Colonic mucosa (tissue), 4 donors: ENCODE measurements at regions not wholly inside any gene's neighbourhood (a gene's known extent, or its start where the extent isn't known, plus 50 kb on each side); places are given as distances from the start of the nearest gene placed in this dataset.

Experiments
- DNase-seq: peaks from one replicate; pipeline ENCODE4 v3.0.0-alpha.2; 2020
- H3K27ac ChIP-seq: fragments of 200-600 bp; one replicate; pipeline ENCODE4 v1.8.0; 2021
- H3K27me3 ChIP-seq: fragments of 200-600 bp; one replicate; pipeline ENCODE4 v1.8.0; 2021
- H3K36me3 ChIP-seq: fragments of 200-600 bp; one replicate; pipeline ENCODE4 v1.8.0; 2021
- H3K4me1 ChIP-seq: fragments of 200-600 bp; one replicate; pipeline ENCODE4 v1.8.0; 2021; ENCODE audit warnings: mild to moderate bottlenecking
- H3K4me3 ChIP-seq: fragments of 200-600 bp; one replicate; pipeline ENCODE4 v1.8.0; 2021
- H3K9ac ChIP-seq, 2 donors: one replicate each; pipeline ENCODE4 v1.7.0; 2013; ENCODE audit warnings: control low read depth in 2 of 2, low read depth in 2 of 2, low read length in 2 of 2
- H3K9me3 ChIP-seq: fragments of 200-600 bp; one replicate; pipeline ENCODE4 v1.8.0; 2021
- intact Hi-C: fragments of 100-400 bp; cut with DNase I; formaldehyde crosslinking; loops from one replicate; pipeline ENCODE4 v1.14.1; 2022
- TF ChIP-seq, protein P1 (sequence below): fragments of 200-600 bp; IDR thresholded peaks from one replicate; pipeline ENCODE4 v1.8.0; 2022; ENCODE audit warnings: antibody characterized with exemption, mild to moderate bottlenecking
- donor health status: healthy.
- donor health status: DM: no; HTN: no; CAD: no.
- donor health status: DM: no; HTN: no; CAD: no.

GRCh38 chr7:9891056-9891455 is 1082.6 kb upstream of the PHF14 start:
- no peaks in the 10 kb centered on the region for H3K9me3 ChIP-seq
- H3K4me1 ChIP-seq = no peaks in the 10 kb centered on the region
- H3K4me3 ChIP-seq = no peak overlapping the region
- H3K36me3 ChIP-seq = no peaks in the 10 kb centered on the region
- TF ChIP-seq, protein P1, sequence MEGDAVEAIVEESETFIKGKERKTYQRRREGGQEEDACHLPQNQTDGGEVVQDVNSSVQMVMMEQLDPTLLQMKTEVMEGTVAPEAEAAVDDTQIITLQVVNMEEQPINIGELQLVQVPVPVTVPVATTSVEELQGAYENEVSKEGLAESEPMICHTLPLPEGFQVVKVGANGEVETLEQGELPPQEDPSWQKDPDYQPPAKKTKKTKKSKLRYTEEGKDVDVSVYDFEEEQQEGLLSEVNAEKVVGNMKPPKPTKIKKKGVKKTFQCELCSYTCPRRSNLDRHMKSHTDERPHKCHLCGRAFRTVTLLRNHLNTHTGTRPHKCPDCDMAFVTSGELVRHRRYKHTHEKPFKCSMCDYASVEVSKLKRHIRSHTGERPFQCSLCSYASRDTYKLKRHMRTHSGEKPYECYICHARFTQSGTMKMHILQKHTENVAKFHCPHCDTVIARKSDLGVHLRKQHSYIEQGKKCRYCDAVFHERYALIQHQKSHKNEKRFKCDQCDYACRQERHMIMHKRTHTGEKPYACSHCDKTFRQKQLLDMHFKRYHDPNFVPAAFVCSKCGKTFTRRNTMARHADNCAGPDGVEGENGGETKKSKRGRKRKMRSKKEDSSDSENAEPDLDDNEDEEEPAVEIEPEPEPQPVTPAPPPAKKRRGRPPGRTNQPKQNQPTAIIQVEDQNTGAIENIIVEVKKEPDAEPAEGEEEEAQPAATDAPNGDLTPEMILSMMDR = no peak
- no peak overlapping the region for H3K27ac ChIP-seq
- no peak overlapping the region for H3K9ac ChIP-seq
- no peaks in the 10 kb centered on the region for H3K27me3 ChIP-seq
- no peak for DNase-seq
- intact Hi-C loops = no loop called here

DNA sequence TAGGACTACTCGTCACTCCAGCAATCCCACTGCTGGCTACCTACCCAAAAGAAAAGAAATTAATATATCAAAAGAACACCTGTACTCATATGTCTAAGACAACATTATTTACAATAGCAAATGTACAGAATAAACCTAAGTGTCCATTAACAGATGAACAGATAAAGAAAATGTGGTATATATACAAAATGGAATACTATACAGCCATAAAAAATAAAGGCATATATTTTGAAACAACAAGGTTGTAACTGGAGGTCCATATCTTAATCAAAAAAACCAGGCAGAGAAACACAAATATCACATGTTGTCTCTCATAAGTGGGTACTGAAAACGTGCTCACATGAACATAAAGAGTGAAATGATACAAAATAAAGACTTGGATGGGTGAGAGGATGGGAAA is 1073.3 kb upstream of the PHF14 start:
- H3K9ac ChIP-seq = no peak overlapping the region
- no peaks in the 10 kb centered on the region for H3K9me3 ChIP-seq
- intact Hi-C loops = no loop called here
- H3K4me1 ChIP-seq = no peaks in the 10 kb centered on the region
- H3K36me3 ChIP-seq = no peaks in the 10 kb centered on the region
- no peaks in the 10 kb centered on the region for H3K27me3 ChIP-seq
- no peak overlapping the region for H3K4me3 ChIP-seq
- H3K27ac ChIP-seq = no peak overlapping the region
- no peak for DNase-seq
- TF ChIP-seq, protein P1 = no peak

DNA sequence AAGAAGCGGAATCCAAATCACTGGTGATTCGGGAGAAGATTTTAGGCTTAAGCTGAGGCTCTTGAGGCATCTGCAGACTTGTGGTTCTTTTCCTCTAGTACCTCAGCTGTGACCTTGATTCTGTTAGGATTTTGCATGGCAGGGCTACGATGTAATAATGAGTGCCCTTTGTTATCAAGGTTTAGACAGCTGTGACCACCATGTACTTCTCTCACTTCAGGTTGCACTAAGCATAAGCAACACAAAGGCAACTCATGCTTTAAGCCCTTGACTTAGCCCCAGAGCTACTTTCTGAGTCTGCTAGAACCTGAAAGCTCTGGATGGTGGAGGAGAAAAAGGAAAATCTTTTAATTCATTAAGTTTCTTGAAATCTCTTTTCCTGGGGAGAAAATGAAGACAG is 1052.3 kb upstream of the PHF14 start:
- H3K36me3 ChIP-seq = no peaks in the 10 kb centered on the region
- H3K9ac ChIP-seq = no peak overlapping the region
- no peaks in the 10 kb centered on the region for H3K4me1 ChIP-seq
- intact Hi-C loops = no loop called here
- H3K27me3 ChIP-seq = no peaks in the 10 kb centered on the region
- H3K9me3 ChIP-seq = no peaks in the 10 kb centered on the region
- TF ChIP-seq, protein P1 = no peak
- no peak overlapping the region for H3K4me3 ChIP-seq
- no peak overlapping the region for H3K27ac ChIP-seq
- DNase-seq = no peak

DNA sequence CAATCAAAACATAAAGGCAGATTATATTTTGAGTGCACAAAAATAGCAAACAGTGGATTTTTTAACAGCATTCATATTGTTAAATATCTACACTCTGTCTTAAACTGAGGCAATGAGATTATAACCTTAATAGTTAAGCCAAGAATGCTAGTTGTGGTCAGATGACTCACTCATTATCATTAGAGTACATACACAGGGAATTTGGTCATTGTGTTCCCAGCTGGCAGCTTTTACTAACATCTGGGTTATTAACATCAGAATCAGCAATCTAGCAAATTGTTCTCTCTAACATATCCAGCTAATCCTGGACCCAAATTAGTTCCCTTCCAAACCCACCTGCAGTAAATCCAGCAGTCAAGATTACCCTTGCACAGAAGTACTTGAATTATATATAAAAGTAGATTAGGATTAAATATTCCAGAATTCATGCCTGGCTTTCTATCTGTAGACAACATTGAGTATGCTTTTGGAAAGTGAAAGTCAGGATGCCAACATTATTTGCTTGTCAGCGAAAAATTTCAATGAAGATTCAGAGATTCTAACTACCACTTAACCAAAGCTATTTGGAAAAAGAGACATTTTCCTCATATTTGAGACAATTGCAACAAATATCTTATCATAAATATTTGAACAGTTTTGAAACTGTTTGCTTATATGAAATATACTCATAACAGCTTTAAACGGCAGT is 1035.6 kb upstream of the PHF14 start:
- H3K27me3 ChIP-seq = no peaks in the 10 kb centered on the region
- no peaks in the 10 kb centered on the region for H3K36me3 ChIP-seq
- no peak overlapping the region for H3K9ac ChIP-seq
- no peak overlapping the region for H3K27ac ChIP-seq
- intact Hi-C loops = no loop called here
- TF ChIP-seq, protein P1 = no peak
- no peak overlapping the region for H3K4me3 ChIP-seq
- DNase-seq = no peak
- H3K4me1 ChIP-seq = no peaks in the 10 kb centered on the region
- no peaks in the 10 kb centered on the region for H3K9me3 ChIP-seq

- Histone ChIP-seq H3K4me3 (no peak overlapping the region), H3K9ac (no peak overlapping the region), H3K27ac (no peak overlapping the region), H3K9me3 (no peaks in the 10 kb centered on the region), H3K36me3 (no peaks in the 10 kb centered on the region), H3K27me3 (no peaks in the 10 kb centered on the region), H3K4me1 (no peaks in the 10 kb centered on the region)
- TF ChIP-seq, protein P1 = no peak
- intact Hi-C loops = no loop called here
- no peak for DNase-seq
Observed at GRCh38 chr7:9939176-9939575, 1034.5 kb upstream of the PHF14 start.
